ENCODE measurements at regions not wholly inside any gene's neighbourhood (a gene's known extent, or its start where the extent isn't known, plus 50 kb on each side); places are given as distances from the start of the nearest gene placed in this dataset.

GRCh38 chr20:51306521-51307358 is 235.8 kb downstream of the NFATC2 start:
- DNase-seq, result peak; percentile 98
- H3K36me3 ChIP-seq (ENCODE audit: control insufficient read depth, insufficient read depth, low read length), result no peaks in the 10 kb centered on the region
- peak overlapping the region; percentile 27 for H3K27ac ChIP-seq (ENCODE audit: low read depth, low read length)
- no peaks in the 10 kb centered on the region for H3K27me3 ChIP-seq (ENCODE audit: control insufficient read depth, insufficient read depth, low read length, poor library complexity, severe bottlenecking)
- H3K36me3 Mint-ChIP-seq (ENCODE audit: low read depth), result peaks cover 18% of the 10 kb centered on the region
- H3K27me3 Mint-ChIP-seq (ENCODE audit: insufficient read depth), result no peaks in the 10 kb centered on the region
- H3K4me1 Mint-ChIP-seq, result peaks cover 45% of the 10 kb centered on the region
- H3K4me3 ChIP-seq (ENCODE audit: low read length), result no peak overlapping the region
- peak overlapping the region; percentile 69 for H3K9ac ChIP-seq (ENCODE audit: extremely low read depth, low read length, poor library complexity, severe bottlenecking)
- 23 to 38% methylated on average over 16 to 26 of the region's 29 CpGs for WGBS, 2 experiments (ENCODE audit: insufficient coverage in 1 of 2, insufficient read length in 1 of 2)
- H3K27ac Mint-ChIP-seq, result peak overlapping the region; percentile 96
- H3K9me3 Mint-ChIP-seq, result peaks cover 53% of the 10 kb centered on the region
- TF ChIP-seq CTCF (conservative IDR thresholded peaks at IDR 0.05), result peak; percentile 98
- H3K4me3 Mint-ChIP-seq, result no peak overlapping the region
- peaks cover 21% of the 10 kb centered on the region for H3K4me1 ChIP-seq (ENCODE audit: control insufficient read depth, insufficient read depth, low read length)
- peaks cover 51% of the 10 kb centered on the region for H3K9me3 ChIP-seq (ENCODE audit: control insufficient read depth, low read length)

GRCh38 chr20:51306081-51306480 is 236.4 kb downstream of the NFATC2 start:
- H3K9me3 ChIP-seq (ENCODE audit: control insufficient read depth, low read length), result peaks cover 52% of the 10 kb centered on the region
- DNase-seq, result peak; percentile 84
- H3K27ac ChIP-seq (ENCODE audit: low read depth, low read length), result peak overlapping the region; percentile 27
- H3K9me3 Mint-ChIP-seq, result peaks cover 56% of the 10 kb centered on the region
- H3K9ac ChIP-seq (ENCODE audit: extremely low read depth, low read length, poor library complexity, severe bottlenecking), result peak overlapping the region; percentile 69
- no peak overlapping the region for H3K4me3 ChIP-seq (ENCODE audit: low read length)
- TF ChIP-seq CTCF (conservative IDR thresholded peaks at IDR 0.05), result no peak
- 25 to 40% methylated on average over 8 of the region's 8 CpGs for WGBS, 2 experiments (ENCODE audit: insufficient coverage in 1 of 2, insufficient read length in 1 of 2)
- no peak overlapping the region for H3K4me3 Mint-ChIP-seq
- no peaks in the 10 kb centered on the region for H3K27me3 ChIP-seq (ENCODE audit: control insufficient read depth, insufficient read depth, low read length, poor library complexity, severe bottlenecking)
- H3K27me3 Mint-ChIP-seq (ENCODE audit: insufficient read depth), result no peaks in the 10 kb centered on the region
- peaks cover 21% of the 10 kb centered on the region for H3K4me1 ChIP-seq (ENCODE audit: control insufficient read depth, insufficient read depth, low read length)
- H3K36me3 Mint-ChIP-seq (ENCODE audit: low read depth), result peaks cover 19% of the 10 kb centered on the region
- no peaks in the 10 kb centered on the region for H3K36me3 ChIP-seq (ENCODE audit: control insufficient read depth, insufficient read depth, low read length)
- H3K27ac Mint-ChIP-seq, result peak overlapping the region; percentile 96
- H3K4me1 Mint-ChIP-seq, result peaks cover 41% of the 10 kb centered on the region

GRCh38 chr20:51305316-51306052 is 237.0 kb downstream of the NFATC2 start:
- H3K4me1 ChIP-seq (ENCODE audit: control insufficient read depth, insufficient read depth, low read length), result peaks cover 21% of the 10 kb centered on the region
- peaks cover 52% of the 10 kb centered on the region for H3K9me3 ChIP-seq (ENCODE audit: control insufficient read depth, low read length)
- H3K4me3 Mint-ChIP-seq, result no peak overlapping the region
- H3K4me1 Mint-ChIP-seq, result peaks cover 41% of the 10 kb centered on the region
- no peak for TF ChIP-seq CTCF (conservative IDR thresholded peaks at IDR 0.05)
- H3K27me3 ChIP-seq (ENCODE audit: control insufficient read depth, insufficient read depth, low read length, poor library complexity, severe bottlenecking), result no peaks in the 10 kb centered on the region
- WGBS, 2 experiments (ENCODE audit: insufficient coverage in 1 of 2, insufficient read length in 1 of 2), result 32 to 48% methylated on average over 4 to 5 of the region's 6 CpGs
- peak overlapping the region; percentile 69 for H3K9ac ChIP-seq (ENCODE audit: extremely low read depth, low read length, poor library complexity, severe bottlenecking)
- peak overlapping the region; percentile 27 for H3K27ac ChIP-seq (ENCODE audit: low read depth, low read length)
- no peaks in the 10 kb centered on the region for H3K36me3 ChIP-seq (ENCODE audit: control insufficient read depth, insufficient read depth, low read length)
- H3K4me3 ChIP-seq (ENCODE audit: low read length), result peak overlapping the region; percentile 77
- peak overlapping the region; percentile 96 for H3K27ac Mint-ChIP-seq
- no peaks in the 10 kb centered on the region for H3K27me3 Mint-ChIP-seq (ENCODE audit: insufficient read depth)
- H3K9me3 Mint-ChIP-seq, result peaks cover 56% of the 10 kb centered on the region
- DNase-seq, result peak; percentile 92
- peaks cover 22% of the 10 kb centered on the region for H3K36me3 Mint-ChIP-seq (ENCODE audit: low read depth)

Data from endodermal cell (in vitro differentiated cells).